ENCODE measurements at regions not wholly inside any gene's neighbourhood (a gene's known extent, or its start where the extent isn't known, plus 50 kb on each side); places are given as distances from the start of the nearest gene placed in this dataset.

DNA sequence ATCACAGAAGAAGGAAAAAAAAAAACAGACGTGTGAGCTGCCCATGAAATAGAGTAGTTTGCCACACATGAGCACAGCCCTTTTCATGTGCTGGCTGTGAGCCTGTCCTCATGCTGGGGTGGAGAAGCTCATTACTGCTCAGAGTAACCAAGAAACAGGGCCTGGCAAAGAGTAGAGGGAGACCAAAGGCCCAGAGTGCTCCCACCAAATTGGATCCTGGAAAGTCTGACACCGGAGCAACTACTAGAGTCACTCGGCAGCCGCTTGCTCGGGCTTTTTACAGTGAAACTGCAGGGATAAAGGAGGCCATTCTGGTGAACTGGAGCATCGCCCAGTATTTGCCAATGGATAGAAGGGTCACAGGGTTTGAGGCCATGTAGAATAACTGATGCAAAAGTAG is 64.4 kb upstream of the BARHL2 start:
- DNase-seq (ENCODE audit: low read depth, low spot score): no peak

DNA sequence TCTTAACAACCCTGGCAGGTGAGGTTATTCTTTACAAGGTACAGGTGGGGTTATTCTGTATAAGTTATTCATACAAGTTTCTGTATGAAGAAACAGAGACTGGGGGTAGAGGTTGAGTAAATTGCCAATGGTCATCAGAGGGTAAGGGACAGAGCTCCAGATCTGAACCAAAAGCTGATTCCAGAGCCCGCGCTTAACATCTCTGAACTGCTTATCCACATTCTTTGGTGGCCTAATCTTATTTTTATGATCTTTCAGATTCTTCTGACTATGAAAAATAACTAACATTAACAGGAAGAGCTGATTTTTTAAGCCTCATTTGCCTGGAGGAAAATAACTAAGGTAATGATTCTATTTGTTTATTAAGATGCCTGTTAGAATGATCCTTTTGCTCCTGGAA is 63.9 kb upstream of the BARHL2 start:
- DNase-seq (ENCODE audit: low read depth, low spot score): no peak

DNA sequence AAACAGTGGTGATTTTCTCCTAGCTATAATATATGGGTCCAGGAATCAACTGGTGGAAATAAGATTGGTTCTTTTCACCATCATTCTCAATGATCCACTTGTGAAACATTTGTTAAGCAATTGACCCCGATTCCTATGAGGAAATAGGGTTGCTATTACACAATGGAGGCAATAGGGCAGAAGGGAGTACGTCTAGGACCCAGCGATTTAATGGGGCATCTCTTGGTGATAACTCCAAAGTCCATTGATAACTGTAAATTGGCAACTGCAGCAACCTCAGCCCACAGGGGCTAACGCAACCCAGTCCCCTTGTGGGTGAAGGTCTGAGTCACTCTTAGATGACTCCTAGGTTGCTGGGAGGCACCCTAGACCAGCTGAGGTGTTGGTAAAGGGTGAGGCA is 62.5 kb upstream of the BARHL2 start:
- no peak for DNase-seq (ENCODE audit: low read depth, low spot score)

DNA sequence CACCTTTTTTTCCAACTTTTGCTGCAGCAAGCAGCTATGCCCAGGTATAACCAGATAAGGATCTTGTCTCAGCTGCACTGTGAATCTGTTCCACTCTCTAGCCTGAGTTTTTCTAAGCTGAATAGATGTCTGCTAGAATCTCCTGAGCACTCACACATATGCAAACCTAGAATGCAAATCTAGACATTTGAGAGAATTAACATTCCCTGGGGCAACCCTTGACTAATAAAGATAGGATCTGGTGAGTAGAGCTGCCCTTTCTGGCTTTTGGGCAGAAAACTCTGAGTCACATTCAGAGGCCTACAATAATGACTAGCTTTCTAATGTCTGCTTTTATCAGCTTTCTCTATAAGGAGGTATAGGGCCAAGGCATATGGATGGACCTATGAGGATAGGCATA is 61.4 kb upstream of the BARHL2 start:
- DNase-seq (ENCODE audit: low read depth, low spot score): peak; percentile 14

DNA sequence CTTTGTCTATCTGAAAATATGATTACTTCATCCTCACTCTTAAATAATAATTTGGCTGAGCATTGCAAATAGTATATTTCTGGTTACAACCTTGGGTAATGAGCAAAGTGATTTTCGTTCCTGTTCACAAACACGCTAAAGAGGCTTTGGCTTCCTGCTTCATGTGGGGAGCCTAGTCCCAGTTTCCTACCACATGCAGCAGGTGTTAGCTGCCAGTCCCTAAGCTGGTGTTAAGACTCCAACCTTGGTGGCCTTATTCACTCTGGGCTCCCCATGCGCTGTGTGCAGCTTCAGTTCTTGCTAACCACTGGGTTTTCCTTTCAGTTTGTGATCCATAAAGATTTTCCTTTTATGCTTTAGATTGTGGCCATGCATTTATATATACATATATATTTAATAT is 56.7 kb upstream of the BARHL2 start:
- DNase-seq (ENCODE audit: low read depth, low spot score): no peak

DNA sequence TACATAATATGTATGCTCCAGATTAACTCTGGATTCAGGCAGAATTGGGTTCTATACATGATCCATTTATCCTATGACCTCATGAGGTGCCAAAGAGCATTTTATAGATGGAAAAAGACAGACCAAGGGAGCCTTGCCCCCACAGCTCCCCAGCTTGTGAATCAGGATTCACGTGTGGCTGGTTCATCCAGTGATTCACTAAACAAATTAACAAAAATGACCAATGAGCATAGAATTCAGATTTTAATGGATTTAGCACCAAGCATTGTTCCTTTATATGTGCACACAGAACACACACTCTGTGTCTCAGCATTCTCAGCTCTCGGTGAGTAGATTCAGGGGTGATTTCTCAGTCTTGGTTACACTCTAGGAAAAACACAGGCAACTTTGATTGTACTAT is 51.7 kb upstream of the BARHL2 start:
- no peak for DNase-seq (ENCODE audit: low read depth, low spot score)

DNA sequence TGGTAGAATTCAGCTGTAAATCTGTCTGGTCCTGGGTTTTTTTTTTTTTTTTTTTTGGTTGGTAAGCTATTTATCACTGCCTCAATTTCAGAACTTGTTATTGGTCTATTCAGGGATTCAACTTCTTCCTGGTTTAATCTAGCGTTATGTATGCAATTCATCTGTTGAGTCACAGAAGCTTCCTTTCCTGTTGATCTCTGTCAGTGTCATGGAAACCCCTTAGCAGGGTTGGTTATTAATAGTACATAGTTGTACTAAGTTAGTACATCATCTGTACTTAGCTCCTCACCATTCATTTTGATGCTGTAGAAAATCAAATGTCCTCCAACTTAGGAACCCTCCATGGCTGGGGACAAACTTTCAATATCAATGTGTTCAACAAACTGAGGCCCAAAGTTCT is 51.0 kb upstream of the BARHL2 start:
- DNase-seq (ENCODE audit: low read depth, low spot score): no peak
